Mesenteric fat pad (tissue), 1 donor: ENCODE measurements at regions not wholly inside any gene's neighbourhood (a gene's known extent, or its start where the extent isn't known, plus 50 kb on each side); places are given as distances from the start of the nearest gene placed in this dataset.

Source experiments
- DNase-seq: peaks from one replicate; pipeline ENCODE4 v3.0.0-alpha.2; 2020; ENCODE audit warnings: low spot score
- donor health status: DM: yes; HTN: yes; CAD: no.

- no peak for DNase-seq
Observed at GRCh38 chr13:40274103-40274502, 392.3 kb downstream of the FOXO1 start.

GRCh38 chr13:40275155-40275554 is 391.3 kb downstream of the FOXO1 start:
- no peak for DNase-seq

DNA sequence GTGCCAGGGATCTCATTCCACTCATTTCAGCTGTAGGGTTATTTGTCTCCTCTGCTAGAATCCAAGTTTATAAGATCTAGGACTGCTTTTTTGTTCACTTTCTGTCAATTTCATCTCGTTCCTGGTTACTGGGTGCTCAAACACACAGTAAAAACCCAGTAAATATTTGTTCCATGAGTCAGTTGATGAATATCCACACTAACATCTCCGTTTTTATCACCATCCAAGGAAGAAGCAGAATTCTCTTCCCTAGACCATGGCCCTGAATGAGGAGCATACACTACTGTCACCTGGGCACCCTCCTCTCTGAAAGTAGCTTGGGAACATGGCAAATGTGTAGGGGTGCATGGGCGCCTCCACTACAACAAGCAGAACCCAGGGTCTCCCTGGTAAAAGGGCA is 390.8 kb downstream of the FOXO1 start:
- DNase-seq: no peak

DNA sequence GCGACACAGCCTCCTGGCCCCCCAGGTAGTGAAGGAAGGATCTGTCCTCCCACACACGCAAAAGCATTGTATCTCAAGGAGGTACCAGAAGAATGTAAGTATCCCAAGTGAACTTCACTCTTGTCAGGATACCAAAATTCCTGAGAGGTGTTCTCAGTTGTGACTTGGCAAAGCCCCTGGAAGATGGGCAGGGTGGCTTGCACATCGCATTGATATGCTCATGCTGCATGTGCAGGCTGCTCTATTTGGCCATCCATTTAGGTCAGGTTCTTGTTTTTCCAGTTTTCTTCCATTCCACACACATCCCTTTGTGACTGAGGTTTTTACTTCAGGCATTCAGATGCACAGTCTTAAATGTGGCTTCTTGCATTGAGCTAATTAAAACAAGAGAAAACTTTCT is 382.8 kb downstream of the FOXO1 start:
- DNase-seq: no peak

GRCh38 chr13:40285634-40286033 is 380.8 kb downstream of the FOXO1 start:
- DNase-seq: no peak

DNA sequence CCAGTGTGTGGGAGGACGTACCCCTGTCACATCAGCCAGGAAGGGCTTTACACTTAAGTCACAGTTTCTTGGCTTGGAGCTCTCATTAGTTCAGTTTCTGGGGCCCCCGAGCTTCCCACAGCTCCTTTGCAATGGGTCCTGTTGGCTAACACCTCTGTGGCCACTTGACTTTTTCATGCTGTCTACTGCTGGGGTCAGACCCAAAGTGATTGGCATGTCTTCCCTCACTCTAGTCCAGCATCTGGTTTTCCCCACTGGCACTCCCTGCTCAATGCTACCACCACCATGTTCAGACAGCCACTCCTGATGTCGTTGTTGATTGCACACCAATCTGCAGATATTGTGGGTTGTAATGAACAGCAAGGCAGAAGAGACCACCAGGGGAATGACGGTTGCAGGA is 379.0 kb downstream of the FOXO1 start:
- DNase-seq: no peak

GRCh38 chr13:40288259-40288658 is 378.2 kb downstream of the FOXO1 start:
- DNase-seq: no peak

DNA sequence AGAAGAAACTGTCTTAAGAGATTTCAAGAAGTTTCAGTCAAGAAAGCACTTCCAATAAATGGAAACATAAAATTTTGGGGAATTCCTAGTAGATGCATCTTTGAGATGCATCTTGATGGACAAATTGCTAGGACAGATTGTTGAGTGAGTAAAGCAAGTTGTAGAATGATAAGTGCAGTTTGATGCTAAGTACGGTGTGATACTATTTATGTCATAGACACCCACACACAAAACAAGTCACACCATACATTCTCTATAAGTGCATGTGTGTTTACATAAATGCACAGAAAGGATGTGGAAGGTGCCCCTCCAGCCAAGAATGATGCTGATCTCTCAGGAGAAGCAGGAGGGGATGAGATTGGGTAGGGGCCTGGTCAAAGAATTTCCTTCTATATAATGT is 375.7 kb downstream of the FOXO1 start:
- DNase-seq: no peak

DNA sequence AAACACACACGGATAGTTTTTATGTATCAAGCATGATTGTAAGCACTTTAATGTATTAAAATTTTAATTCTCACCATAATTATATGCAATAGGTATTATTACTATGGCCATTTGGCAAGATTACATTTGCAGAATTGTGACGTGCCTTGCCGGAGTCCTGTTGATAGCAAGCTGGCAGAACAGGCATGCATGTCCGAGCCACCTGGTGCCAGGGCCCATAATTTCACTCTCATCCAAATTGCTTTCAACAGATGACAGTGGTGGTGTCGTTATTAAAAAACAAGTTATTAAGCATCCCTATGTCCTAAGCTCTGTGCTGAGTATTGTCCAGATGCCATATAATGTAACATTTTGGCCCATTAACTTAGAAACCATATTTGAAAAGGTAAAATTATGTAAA is 374.3 kb downstream of the FOXO1 start:
- no peak for DNase-seq

DNA sequence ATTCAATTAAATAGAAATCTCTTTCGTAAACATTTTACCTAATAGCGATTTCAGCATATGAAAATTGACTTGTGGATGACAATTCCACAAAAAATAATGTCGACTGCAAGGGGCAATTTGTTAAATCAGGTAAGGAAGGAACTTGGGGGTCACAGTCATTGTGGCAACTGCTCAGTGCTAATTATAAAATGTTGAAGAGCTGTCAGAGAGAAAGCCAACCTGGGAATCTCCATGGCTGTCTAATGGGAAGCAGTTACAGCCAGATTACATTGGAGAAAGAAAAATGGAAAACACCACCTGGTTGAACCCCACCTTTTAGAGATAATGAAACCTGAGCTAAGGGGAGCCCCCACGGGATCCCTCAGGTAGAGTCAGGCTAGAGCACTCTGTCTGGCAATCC is 373.9 kb downstream of the FOXO1 start:
- no peak for DNase-seq

GRCh38 chr13:40302351-40302750 is 364.1 kb downstream of the FOXO1 start:
- DNase-seq: no peak

GRCh38 chr13:40304391-40304790 is 362.1 kb downstream of the FOXO1 start:
- DNase-seq: no peak

GRCh38 chr13:40306817-40307216 is 359.6 kb downstream of the FOXO1 start:
- DNase-seq: no peak

DNA sequence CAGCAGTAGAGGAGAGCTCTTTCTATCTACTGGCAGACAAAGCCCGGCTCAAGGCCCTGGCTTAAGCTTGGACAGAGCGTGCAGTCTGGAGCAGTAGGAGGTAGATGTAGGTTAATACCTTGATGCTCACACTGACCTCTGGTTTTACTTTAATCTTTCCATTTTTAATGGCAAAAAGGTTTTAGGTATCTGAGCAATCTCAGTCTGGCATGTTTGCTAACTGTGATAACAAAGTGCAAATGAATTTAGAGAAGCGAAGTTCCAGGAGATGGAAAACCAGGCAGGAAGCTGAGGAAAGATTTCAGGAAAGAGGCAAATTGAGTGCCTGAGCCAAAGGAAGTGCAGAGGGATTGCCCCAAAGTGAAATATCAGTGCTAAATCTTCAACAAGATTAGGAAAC is 356.6 kb downstream of the FOXO1 start:
- DNase-seq: no peak

- DNase-seq: no peak
Observed at GRCh38 chr13:40311356-40312101, 354.9 kb downstream of the FOXO1 start.

DNA sequence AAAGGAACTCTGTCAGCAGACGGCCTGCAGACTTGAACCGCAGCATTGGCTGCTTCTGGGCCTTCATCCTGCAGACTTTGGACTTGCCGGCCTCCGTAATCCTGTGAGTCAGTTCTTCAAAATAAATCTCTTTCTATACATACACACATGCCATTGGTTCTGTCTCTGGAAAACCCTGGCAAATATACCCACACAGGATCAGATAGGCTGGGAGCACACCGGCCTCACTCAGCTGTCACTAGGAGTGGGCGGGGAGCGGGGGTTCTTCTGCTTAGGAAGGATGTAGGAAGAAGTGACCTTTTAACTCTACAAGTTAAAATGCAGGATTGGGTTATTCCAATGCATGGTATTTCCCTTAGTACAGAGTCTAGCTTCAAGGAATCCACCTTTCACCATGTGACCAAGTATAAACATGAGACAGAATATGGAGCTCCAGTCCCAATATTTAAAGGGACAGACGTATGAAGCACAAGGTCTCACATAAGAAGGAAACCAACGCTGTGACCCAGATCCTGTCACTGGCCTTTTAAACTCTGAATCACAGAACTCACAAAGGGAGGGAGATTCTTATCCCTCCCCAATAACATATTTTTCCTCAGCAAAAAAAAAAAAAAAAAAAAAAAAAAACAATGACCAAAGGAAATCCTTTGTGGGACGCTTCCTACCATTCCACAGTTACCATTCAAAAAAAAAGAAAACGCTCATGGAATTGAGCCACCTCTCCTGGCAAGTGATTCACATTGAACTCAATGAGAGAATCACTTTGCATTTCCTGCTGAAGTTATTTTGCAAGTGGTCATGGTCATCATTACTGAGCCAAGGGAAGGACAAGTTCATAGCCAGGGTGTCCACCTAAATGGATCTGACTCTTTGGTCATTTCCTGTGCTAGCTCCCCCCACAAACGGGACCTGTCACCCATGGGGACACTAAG is 352.9 kb downstream of the FOXO1 start:
- no peak for DNase-seq

- DNase-seq: no peak
Observed at GRCh38 chr13:40315416-40316064, 350.9 kb downstream of the FOXO1 start.

DNA sequence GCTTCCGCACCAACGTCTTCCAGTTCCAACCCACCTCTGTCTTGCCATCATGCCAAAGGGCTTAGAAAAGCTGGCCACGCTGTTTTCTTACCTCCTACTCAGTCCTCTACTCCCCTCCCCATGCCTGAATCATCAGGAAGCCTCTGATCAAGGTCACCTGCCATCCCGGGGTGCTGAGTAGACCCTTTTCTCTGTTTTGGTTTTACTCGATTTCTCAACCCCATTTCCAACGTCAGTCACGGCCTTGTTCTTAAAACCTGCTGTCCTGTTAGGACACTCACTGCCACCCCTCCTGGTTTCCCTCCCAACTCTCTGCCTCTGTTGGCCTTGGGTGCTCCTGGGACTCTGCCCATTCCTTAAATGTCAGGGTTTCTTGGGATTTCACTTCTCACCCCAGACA is 350.1 kb downstream of the FOXO1 start:
- no peak for DNase-seq

DNA sequence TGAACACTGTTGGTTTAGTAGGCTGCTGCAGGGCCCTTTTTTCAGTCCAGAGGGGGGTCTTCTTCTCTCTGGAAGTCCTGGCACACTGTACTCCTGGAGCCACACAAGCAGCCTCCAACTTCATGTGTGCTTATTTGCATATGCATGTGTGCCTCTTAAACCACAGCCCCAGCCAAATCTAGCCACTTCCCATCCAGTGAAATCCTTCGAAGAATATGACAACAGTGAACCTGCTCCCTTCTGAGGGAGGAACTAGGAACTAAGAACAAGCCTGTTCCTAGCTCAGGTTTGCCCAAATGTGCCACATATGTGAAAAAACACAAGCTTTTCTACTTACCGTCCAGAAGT is 348.5 kb downstream of the FOXO1 start:
- no peak for DNase-seq

- no peak for DNase-seq
Observed at GRCh38 chr13:40318366-40318765, 348.1 kb downstream of the FOXO1 start.

GRCh38 chr13:40319699-40320579 is 346.5 kb downstream of the FOXO1 start:
- no peak for DNase-seq
